ENCODE measurements at regions not wholly inside any gene's neighbourhood (a gene's known extent, or its start where the extent isn't known, plus 50 kb on each side); places are given as distances from the start of the nearest gene placed in this dataset.
"Not testable (repeated sequence)": the region's sequence is repeated elsewhere in the genome, so short reads cannot be mapped to it uniquely, and the experiment has no call there.

DNA sequence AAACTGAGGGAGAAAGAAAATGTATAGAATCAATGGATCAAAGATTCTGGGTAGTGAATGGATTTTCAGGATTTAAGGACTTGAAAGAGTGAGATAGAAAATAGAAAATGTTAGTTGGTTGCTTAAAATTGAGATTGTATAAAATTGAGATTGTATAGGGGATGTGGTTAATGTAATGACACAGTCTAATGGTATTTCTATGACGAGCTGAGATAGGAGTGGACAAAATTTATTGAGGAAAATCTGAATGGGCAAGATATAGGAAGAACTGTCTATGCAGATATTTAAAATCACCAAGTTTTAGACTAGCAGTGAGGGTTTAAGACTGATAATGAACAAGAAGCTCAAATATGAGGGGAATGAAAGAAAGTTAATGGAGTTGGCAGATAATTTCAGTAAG is 406.6 kb downstream of the NYAP2 start:
- Histone ChIP-seq H3K27ac (no peak overlapping the region), H3K36me3 (no peaks in the 10 kb centered on the region), H3K27me3 (no peaks in the 10 kb centered on the region), H3K4me1 (ENCODE audit: control insufficient read depth in 1 of 2, insufficient read depth in 1 of 2, low read depth in 1 of 2, low read length in 1 of 2) (no peaks in the 10 kb centered on the region), H3K4me3 (ENCODE audit: low read depth in 1 of 2, low read length in 1 of 2) (no peak overlapping the region), H3K9me3 (no peaks in the 10 kb centered on the region)
- TF ChIP-seq, protein P1, sequence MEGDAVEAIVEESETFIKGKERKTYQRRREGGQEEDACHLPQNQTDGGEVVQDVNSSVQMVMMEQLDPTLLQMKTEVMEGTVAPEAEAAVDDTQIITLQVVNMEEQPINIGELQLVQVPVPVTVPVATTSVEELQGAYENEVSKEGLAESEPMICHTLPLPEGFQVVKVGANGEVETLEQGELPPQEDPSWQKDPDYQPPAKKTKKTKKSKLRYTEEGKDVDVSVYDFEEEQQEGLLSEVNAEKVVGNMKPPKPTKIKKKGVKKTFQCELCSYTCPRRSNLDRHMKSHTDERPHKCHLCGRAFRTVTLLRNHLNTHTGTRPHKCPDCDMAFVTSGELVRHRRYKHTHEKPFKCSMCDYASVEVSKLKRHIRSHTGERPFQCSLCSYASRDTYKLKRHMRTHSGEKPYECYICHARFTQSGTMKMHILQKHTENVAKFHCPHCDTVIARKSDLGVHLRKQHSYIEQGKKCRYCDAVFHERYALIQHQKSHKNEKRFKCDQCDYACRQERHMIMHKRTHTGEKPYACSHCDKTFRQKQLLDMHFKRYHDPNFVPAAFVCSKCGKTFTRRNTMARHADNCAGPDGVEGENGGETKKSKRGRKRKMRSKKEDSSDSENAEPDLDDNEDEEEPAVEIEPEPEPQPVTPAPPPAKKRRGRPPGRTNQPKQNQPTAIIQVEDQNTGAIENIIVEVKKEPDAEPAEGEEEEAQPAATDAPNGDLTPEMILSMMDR (IDR thresholded peaks at IDR 0.05): no peak

DNA sequence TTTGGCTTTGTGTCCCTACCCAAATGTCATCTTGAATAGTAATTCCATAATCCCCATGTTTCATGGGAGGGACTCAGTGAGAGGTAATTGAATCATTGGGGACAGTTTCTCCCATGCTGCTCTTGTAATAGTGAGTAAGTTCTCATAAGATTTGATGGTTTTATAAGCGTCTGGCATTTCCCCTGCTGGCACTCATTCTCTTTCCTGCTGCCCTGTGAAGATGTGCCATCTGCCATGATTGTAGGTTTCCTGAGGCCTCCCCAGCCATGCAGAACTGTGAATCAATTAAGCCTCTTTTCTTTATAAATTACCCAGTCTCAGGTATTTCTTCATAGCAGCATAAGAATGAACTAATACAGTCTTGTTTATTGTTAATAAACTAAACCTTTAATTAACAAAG is 402.6 kb downstream of the NYAP2 start:
- not testable (repeated sequence) for H3K27me3 ChIP-seq; H3K4me3 ChIP-seq (ENCODE audit: low read depth in 1 of 2, low read length in 1 of 2); H3K27ac ChIP-seq; H3K36me3 ChIP-seq; H3K4me1 ChIP-seq (ENCODE audit: control insufficient read depth in 1 of 2, insufficient read depth in 1 of 2, low read depth in 1 of 2, low read length in 1 of 2); H3K9me3 ChIP-seq

DNA sequence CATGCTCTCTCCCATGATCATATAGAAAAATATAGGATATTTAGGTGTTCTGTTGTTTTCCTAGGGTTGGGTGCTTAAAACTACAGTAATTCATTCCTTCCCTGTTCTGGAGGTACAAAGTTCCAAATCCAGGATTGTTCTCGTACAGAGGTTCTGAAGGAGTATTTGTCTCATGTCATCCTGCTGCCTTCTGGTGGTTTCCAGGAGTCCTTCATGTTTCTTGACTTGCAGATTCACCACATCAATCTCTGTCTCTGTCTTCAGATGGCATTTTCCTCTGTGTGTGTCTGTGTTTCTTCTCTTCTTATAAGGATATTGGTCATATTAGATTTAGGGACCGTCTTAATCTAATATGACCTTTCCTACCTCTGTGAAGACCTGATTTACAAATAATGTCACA is 397.9 kb downstream of the NYAP2 start:
- Histone ChIP-seq H3K27ac (no peak overlapping the region), H3K9me3 (no peaks in the 10 kb centered on the region), H3K27me3 (no peaks in the 10 kb centered on the region), H3K4me1 (ENCODE audit: control insufficient read depth in 1 of 2, insufficient read depth in 1 of 2, low read depth in 1 of 2, low read length in 1 of 2) (no peaks in the 10 kb centered on the region), H3K4me3 (ENCODE audit: low read depth in 1 of 2, low read length in 1 of 2) (no peak overlapping the region), H3K36me3 (no peaks in the 10 kb centered on the region)
- TF ChIP-seq, protein P1 (IDR thresholded peaks at IDR 0.05): no peak

DNA sequence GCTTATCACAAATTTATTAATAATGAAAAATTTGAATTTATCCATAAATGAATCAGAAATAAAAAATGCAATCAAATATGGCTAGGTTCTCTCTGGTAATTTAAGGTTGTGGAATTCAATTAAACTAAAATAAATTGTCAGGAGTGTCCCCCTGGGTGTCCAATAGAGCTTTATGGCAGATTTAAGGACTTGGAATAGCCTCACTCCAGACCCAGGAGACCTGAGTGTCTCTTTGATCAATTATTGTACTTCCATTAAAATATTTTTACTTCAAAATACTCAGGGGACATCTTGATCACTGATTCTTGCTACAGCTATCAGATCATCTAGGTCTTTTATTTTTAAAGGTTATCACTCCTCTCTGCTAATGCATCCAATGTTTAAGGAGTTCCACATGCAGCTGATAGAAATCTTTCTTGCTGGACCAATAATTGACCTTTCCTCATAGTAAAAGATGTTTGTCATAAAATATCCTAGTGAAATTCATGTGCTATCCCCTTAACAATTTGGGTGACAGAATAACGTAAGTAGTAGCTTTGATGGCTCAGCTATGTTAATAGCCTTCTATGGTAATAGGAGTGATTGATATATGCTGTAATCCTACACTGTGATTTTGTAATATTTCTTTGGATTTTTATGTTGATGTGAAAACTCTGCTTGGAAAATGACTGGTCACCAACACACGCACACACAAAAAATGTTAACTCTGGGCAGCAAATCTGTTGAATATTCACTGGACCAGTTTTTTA is 395.3 kb downstream of the NYAP2 start:
- H3K4me1 ChIP-seq (ENCODE audit: control insufficient read depth in 1 of 2, insufficient read depth in 1 of 2, low read depth in 1 of 2, low read length in 1 of 2): no peaks in the 10 kb centered on the region
- H3K9me3 ChIP-seq: no peaks in the 10 kb centered on the region
- no peak overlapping the region for H3K4me3 ChIP-seq (ENCODE audit: low read depth in 1 of 2, low read length in 1 of 2)
- no peaks in the 10 kb centered on the region for H3K36me3 ChIP-seq
- TF ChIP-seq, protein P1 (IDR thresholded peaks at IDR 0.05): no peak
- no peak overlapping the region for H3K27ac ChIP-seq
- H3K27me3 ChIP-seq: no peaks in the 10 kb centered on the region

DNA sequence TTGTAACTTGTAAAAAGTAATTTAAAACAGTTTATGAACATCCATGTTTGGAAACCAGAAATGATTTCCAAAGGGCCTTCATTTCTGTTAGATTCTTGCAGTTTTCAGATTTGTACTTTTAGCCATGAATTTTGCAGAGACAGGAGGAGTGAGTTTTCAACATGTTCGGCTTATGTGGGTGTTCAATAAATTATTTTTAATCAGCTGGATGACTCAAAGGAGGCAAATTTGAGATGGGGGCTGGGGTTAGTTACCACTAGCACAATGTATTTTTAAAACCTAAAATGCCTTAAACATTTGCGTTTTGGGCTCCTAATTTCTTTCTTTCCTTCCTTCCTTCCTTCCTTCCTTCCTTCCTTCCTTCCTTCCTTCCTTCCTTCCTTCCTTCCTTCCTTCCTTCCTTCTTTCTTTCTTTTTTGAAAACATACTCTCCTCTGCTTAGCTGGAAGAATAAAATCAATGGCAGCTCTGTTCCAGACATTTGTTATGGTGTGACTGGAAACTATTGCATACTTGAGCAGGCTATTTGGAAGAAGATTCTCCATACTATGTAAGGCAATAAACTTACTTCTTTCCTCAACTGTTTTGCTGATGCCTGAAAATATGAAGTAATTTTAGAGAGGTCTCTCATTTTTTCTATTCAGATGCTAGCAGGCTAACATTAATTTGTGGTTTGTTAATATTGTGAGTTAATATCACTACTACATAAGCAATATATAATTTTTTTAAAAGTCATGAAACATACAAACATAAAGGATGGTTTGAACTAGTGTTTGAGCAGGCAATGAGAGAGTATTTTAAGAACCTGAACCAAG is 394.4 kb downstream of the NYAP2 start:
- Histone ChIP-seq H3K9me3 (no peaks in the 10 kb centered on the region), H3K4me1 (ENCODE audit: control insufficient read depth in 1 of 2, insufficient read depth in 1 of 2, low read depth in 1 of 2, low read length in 1 of 2) (no peaks in the 10 kb centered on the region), H3K4me3 (ENCODE audit: low read depth in 1 of 2, low read length in 1 of 2) (no peak overlapping the region), H3K27ac (no peak overlapping the region), H3K27me3 (no peaks in the 10 kb centered on the region), H3K36me3 (no peaks in the 10 kb centered on the region)
- TF ChIP-seq, protein P1 (IDR thresholded peaks at IDR 0.05): no peak

DNA sequence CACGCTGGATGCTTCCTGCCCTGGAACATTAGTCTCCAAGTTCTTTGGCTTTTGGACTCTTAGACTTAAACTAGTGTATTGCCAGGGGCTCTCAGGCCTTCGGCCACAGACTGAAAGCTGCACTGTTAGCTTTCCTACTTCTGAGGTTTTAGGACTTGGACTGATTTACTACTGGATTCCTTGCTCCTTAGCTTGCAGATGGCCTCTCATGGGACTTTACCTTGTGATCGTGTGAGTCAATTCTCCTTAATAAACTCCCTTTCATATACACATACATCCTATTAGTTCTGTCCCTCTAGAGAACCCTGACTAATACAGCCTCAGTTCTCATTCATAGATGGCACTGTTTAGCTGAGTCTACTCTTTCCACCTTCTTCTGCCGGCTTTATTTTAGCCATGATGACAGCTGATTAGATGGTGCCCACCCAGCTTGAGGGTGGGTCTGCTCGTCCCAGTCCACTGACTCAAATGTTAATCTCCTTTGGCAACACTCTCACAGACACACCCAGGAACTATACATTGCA is 389.1 kb downstream of the NYAP2 start:
- TF ChIP-seq, protein P1 (IDR thresholded peaks at IDR 0.05): no peak
- no peaks in the 10 kb centered on the region for H3K36me3 ChIP-seq
- no peak overlapping the region for H3K4me3 ChIP-seq (ENCODE audit: low read depth in 1 of 2, low read length in 1 of 2)
- no peak overlapping the region for H3K27ac ChIP-seq
- H3K9me3 ChIP-seq: no peaks in the 10 kb centered on the region
- no peaks in the 10 kb centered on the region for H3K4me1 ChIP-seq (ENCODE audit: control insufficient read depth in 1 of 2, insufficient read depth in 1 of 2, low read depth in 1 of 2, low read length in 1 of 2)
- no peaks in the 10 kb centered on the region for H3K27me3 ChIP-seq

All from neutrophil (primary cell).